GM12878 (cell line): ENCODE measurements at regions not wholly inside any gene's neighbourhood (a gene's known extent, or its start where the extent isn't known, plus 50 kb on each side); places are given as distances from the start of the nearest gene placed in this dataset.

Source experiments
- EP300 ChIP-seq, 2 experiments: fragments of 150-350 bp in 1 of 2; IDR thresholded peaks; 2 replicates each; pipeline ENCODE4 v1.6.1; 2011 to 2012; ENCODE audit warnings: low read depth in 2 of 2, low read length in 2 of 2, borderline replicate concordance in 1 of 2, improper control_type of control experiment in 1 of 2, inconsistent platforms in 1 of 2; ENCODE audit not compliant: control insufficient read depth in 1 of 2
- FOS ChIP-seq: IDR thresholded peaks from 3 replicates; pipeline ENCODE4 v1.6.1; 2011; ENCODE audit warnings: borderline replicate concordance; ENCODE audit not compliant: insufficient read length; ENCODE audit errors: extremely low read depth
- IRF3 ChIP-seq: fragments of 450-650 bp; IDR thresholded peaks from 2 replicates; pipeline ENCODE4 v1.6.1; 2014; ENCODE audit warnings: mild to moderate bottlenecking
- POLR2A ChIP-seq: IDR thresholded peaks from 2 replicates; pipeline ENCODE4 v1.6.1; 2011; ENCODE audit warnings: low read depth, mild to moderate bottlenecking, low read length
- SP1 ChIP-seq: IDR thresholded peaks from one replicate; pipeline ENCODE4 v1.6.1; 2011; ENCODE audit warnings: low read depth, low read length
- TCF7 ChIP-seq: IDR thresholded peaks from 2 replicates; pipeline ENCODE4 v1.6.1; 2014; ENCODE audit warnings: antibody characterized with exemption, borderline replicate concordance
- TF ChIP-seq, protein P1 (sequence below), 3 experiments: IDR thresholded peaks in 2 of 3; conservative IDR thresholded peaks in 1 of 3; 2 replicates each; pipeline ENCODE4 v1.5.1; 2011; ENCODE audit warnings: low read depth in 3 of 3, low read length in 3 of 3, mild to moderate bottlenecking in 3 of 3, control low read depth in 2 of 3, moderate library complexity in 2 of 3, inconsistent platforms in 1 of 3, mixed read lengths in 1 of 3; ENCODE audit not compliant: control insufficient read depth in 2 of 3, insufficient read depth in 1 of 3; ENCODE audit errors: extremely low read depth in 1 of 3

GRCh38 chr21:19368944-19369343 is 965.4 kb upstream of the TMPRSS15 start:
- TF ChIP-seq IRF3: no peak
- TF ChIP-seq SP1: no peak
- no peak for TF ChIP-seq POLR2A
- TF ChIP-seq, protein P1, sequence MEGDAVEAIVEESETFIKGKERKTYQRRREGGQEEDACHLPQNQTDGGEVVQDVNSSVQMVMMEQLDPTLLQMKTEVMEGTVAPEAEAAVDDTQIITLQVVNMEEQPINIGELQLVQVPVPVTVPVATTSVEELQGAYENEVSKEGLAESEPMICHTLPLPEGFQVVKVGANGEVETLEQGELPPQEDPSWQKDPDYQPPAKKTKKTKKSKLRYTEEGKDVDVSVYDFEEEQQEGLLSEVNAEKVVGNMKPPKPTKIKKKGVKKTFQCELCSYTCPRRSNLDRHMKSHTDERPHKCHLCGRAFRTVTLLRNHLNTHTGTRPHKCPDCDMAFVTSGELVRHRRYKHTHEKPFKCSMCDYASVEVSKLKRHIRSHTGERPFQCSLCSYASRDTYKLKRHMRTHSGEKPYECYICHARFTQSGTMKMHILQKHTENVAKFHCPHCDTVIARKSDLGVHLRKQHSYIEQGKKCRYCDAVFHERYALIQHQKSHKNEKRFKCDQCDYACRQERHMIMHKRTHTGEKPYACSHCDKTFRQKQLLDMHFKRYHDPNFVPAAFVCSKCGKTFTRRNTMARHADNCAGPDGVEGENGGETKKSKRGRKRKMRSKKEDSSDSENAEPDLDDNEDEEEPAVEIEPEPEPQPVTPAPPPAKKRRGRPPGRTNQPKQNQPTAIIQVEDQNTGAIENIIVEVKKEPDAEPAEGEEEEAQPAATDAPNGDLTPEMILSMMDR (IDR thresholded peaks at IDR 0.05 in 2 of 3, conservative IDR thresholded peaks at IDR 0.05 in 1 of 3; ENCODE audit: control insufficient read depth in 2 of 3, extremely low read depth in 1 of 3, insufficient read depth in 1 of 3, low read depth in 3 of 3, low read length in 3 of 3): no peak
- no peak for TF ChIP-seq TCF7
- TF ChIP-seq EP300 (IDR thresholded peaks at IDR 0.05; ENCODE audit: borderline replicate concordance in 1 of 2, control insufficient read depth in 1 of 2, low read depth in 2 of 2, low read length in 2 of 2): no peak
- no peak for TF ChIP-seq FOS
